ENCODE measurements at regions not wholly inside any gene's neighbourhood (a gene's known extent, or its start where the extent isn't known, plus 50 kb on each side); places are given as distances from the start of the nearest gene placed in this dataset.

GRCh38 chr5:38191693-38192092 lies 66.7 kb upstream of the EGFLAM start:
- intact Hi-C loops (cut with micrococcal nuclease): loop anchor here (5.0 kb wide), 1 partner anchor 354 kb away; no protein-coding TSS in a partner anchor
- no peaks in the 10 kb centered on the region for H3K4me1 ChIP-seq
- H3K9me3 ChIP-seq (replicated peaks): no peaks in the 10 kb centered on the region
- TF ChIP-seq CTCF (IDR thresholded peaks at IDR 0.05; ENCODE audit: borderline replicate concordance): no peak
- no peak overlapping the region for H3K4me3 ChIP-seq
- H3K36me3 ChIP-seq: no peaks in the 10 kb centered on the region
- peaks cover 31% of the 10 kb centered on the region for H3K27me3 ChIP-seq (ENCODE audit: low read depth)
- DNase-seq: no peak
- H3K27ac ChIP-seq (replicated peaks): no peak overlapping the region

DNA sequence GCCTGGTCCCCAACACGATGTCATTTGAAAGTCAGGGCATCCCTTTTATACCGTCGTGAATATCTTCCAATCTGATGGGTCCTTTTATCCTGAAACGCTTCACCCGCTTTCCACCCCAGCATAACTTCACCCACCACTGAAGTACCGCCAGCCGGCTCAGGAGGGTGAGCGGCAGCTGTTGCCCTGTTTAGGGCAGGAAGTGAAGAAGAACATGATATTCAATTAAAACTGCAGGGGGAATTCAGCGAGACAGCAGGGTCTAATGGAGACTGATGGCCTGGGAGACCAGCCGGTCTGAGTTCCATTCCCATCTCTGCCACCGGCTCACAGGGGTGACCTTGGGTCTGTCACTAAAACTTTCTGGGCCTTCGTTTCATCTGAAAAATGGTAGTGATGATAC lies 68.2 kb upstream of the EGFLAM start:
- peaks cover 23% of the 10 kb centered on the region for H3K27me3 ChIP-seq (ENCODE audit: low read depth)
- no peak overlapping the region for H3K4me3 ChIP-seq
- TF ChIP-seq CTCF (IDR thresholded peaks at IDR 0.05; ENCODE audit: borderline replicate concordance): no peak

DNA sequence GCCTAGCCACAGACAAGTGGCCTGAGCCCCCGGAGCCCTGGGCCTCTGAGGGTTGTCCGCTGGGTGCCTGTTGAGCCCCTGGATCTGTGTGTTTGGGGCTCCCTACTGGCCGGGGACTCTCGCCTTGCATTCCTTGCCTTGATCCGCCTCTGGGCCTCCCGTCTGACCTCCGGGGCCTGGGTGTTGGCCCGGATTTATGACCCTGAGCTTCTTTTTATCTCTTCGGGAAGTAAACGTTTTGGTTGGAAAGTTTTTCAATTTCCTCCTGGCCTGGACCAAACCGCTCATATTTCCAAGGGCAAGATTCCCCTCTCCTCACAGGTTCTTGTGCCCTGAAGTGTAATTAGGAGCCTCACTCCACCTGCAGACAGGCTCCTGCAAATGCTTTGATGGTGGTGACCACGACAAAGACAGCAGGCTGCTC lies 69.3 kb upstream of the EGFLAM start:
- intact Hi-C loops (cut with micrococcal nuclease): no loop called here
- TF ChIP-seq CTCF (IDR thresholded peaks at IDR 0.05; ENCODE audit: borderline replicate concordance): no peak

More for the DNA sequence above, 68.2 kb upstream of the EGFLAM start:
- H3K27ac ChIP-seq (replicated peaks): no peak overlapping the region
- H3K9me3 ChIP-seq (replicated peaks): no peaks in the 10 kb centered on the region
- no peak for DNase-seq
- no peaks in the 10 kb centered on the region for H3K36me3 ChIP-seq
- H3K4me1 ChIP-seq: no peaks in the 10 kb centered on the region
- intact Hi-C loops (cut with micrococcal nuclease): loop anchor here (5.0 kb wide), 1 partner anchor 353 kb away; no protein-coding TSS in a partner anchor

GRCh38 chr5:38188591-38188990 lies 69.8 kb upstream of the EGFLAM start:
- H3K27ac ChIP-seq (replicated peaks): no peak overlapping the region
- DNase-seq: no peak
- no peaks in the 10 kb centered on the region for H3K9me3 ChIP-seq (replicated peaks)
- H3K4me3 ChIP-seq: no peak overlapping the region
- no peaks in the 10 kb centered on the region for H3K36me3 ChIP-seq
- TF ChIP-seq CTCF (IDR thresholded peaks at IDR 0.05; ENCODE audit: borderline replicate concordance): no peak
- H3K27me3 ChIP-seq (ENCODE audit: low read depth): peaks cover 22% of the 10 kb centered on the region
- no peaks in the 10 kb centered on the region for H3K4me1 ChIP-seq
- intact Hi-C loops (cut with micrococcal nuclease): no loop called here

More for the DNA sequence above, 69.3 kb upstream of the EGFLAM start:
- H3K4me3 ChIP-seq: no peak overlapping the region
- peaks cover 22% of the 10 kb centered on the region for H3K27me3 ChIP-seq (ENCODE audit: low read depth)
- H3K27ac ChIP-seq (replicated peaks): no peak overlapping the region
- H3K36me3 ChIP-seq: no peaks in the 10 kb centered on the region
- DNase-seq: no peak
- no peaks in the 10 kb centered on the region for H3K9me3 ChIP-seq (replicated peaks)
- H3K4me1 ChIP-seq: no peaks in the 10 kb centered on the region

GRCh38 chr5:38187532-38187931 lies 70.8 kb upstream of the EGFLAM start:
- Histone ChIP-seq H3K4me3 (no peak overlapping the region), H3K27me3 (ENCODE audit: low read depth) (peaks cover 19% of the 10 kb centered on the region), H3K36me3 (no peaks in the 10 kb centered on the region), H3K27ac (replicated peaks) (no peak overlapping the region), H3K4me1 (no peaks in the 10 kb centered on the region), H3K9me3 (replicated peaks) (no peaks in the 10 kb centered on the region)
- no peak for TF ChIP-seq CTCF (IDR thresholded peaks at IDR 0.05; ENCODE audit: borderline replicate concordance)
- DNase-seq: no peak
- intact Hi-C loops (cut with micrococcal nuclease): no loop called here

All from left ventricle myocardium inferior (tissue), 1 donor.